ENCODE measurements at regions not wholly inside any gene's neighbourhood (a gene's known extent, or its start where the extent isn't known, plus 50 kb on each side); places are given as distances from the start of the nearest gene placed in this dataset.

DNA sequence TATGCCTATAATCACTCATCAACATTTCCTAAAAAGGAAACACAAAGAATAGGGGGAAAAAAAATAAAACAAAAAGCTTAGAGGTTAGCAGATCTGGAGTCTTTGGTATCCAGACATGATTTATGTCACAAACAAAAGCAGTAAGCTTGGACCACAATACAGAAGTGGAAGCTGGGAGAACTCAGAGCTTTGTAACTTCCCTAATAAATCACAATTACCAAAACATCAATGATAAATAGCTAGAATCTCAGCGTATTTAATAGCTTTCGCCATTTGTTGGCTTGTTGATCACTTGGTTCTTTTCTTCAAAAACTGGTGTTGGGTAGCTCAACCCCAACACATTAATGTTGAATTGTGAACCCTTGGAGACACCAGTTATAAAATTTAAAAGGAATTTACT is 392.5 kb downstream of the IRS1 start:
- TF ChIP-seq, protein P1, sequence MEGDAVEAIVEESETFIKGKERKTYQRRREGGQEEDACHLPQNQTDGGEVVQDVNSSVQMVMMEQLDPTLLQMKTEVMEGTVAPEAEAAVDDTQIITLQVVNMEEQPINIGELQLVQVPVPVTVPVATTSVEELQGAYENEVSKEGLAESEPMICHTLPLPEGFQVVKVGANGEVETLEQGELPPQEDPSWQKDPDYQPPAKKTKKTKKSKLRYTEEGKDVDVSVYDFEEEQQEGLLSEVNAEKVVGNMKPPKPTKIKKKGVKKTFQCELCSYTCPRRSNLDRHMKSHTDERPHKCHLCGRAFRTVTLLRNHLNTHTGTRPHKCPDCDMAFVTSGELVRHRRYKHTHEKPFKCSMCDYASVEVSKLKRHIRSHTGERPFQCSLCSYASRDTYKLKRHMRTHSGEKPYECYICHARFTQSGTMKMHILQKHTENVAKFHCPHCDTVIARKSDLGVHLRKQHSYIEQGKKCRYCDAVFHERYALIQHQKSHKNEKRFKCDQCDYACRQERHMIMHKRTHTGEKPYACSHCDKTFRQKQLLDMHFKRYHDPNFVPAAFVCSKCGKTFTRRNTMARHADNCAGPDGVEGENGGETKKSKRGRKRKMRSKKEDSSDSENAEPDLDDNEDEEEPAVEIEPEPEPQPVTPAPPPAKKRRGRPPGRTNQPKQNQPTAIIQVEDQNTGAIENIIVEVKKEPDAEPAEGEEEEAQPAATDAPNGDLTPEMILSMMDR (conservative IDR thresholded peaks at IDR 0.05; ENCODE audit: low read depth in 2 of 2) = no peak
- no peak for TF ChIP-seq STAT1 (IDR thresholded peaks at IDR 0.05; ENCODE audit: unreplicated experiment)
- TF ChIP-seq, protein P2, sequence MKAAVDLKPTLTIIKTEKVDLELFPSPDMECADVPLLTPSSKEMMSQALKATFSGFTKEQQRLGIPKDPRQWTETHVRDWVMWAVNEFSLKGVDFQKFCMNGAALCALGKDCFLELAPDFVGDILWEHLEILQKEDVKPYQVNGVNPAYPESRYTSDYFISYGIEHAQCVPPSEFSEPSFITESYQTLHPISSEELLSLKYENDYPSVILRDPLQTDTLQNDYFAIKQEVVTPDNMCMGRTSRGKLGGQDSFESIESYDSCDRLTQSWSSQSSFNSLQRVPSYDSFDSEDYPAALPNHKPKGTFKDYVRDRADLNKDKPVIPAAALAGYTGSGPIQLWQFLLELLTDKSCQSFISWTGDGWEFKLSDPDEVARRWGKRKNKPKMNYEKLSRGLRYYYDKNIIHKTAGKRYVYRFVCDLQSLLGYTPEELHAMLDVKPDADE (IDR thresholded peaks at IDR 0.05) = no peak
- no peak for TF ChIP-seq EZH2phosphoT487 (IDR thresholded peaks at IDR 0.05; ENCODE audit: unreplicated experiment)
